Left colon (tissue), 2 donors: ENCODE measurements at regions not wholly inside any gene's neighbourhood (a gene's known extent, or its start where the extent isn't known, plus 50 kb on each side); places are given as distances from the start of the nearest gene placed in this dataset.
A peak's percentile ranks its signal among the peaks of the same experiment; 100 is the strongest.
"Not testable (repeated sequence)": the region's sequence is repeated elsewhere in the genome, so short reads cannot be mapped to it uniquely, and the experiment has no call there.

Source experiments
- ATAC-seq: fragments of 200-7000 bp; cut with Tn5 transposase; one replicate; pipeline ENCODE4 v1.9.1; 2020; ENCODE audit warnings: mild to moderate bottlenecking, moderate library complexity
- DNase-seq, 2 donors: peaks; one replicate each; pipeline ENCODE4 v3.0.0-alpha.2; 2020
- intact Hi-C, 2 donors: fragments of 100-400 bp; cut with DNase I in 1 of 2; cut with micrococcal nuclease in 1 of 2; formaldehyde crosslinking; loops; one replicate each; pipeline versions ENCODE4 v1.11.2 to v1.14.0; 2022; cut with DNase I, micrococcal nuclease
- donor health status: DM: no; HTN: no; CAD: no.
- donor health status: DM: yes; HTN: yes; CAD: no.

GRCh38 chr10:20535897-20536881, 360.9 kb downstream of the NEBL start:
- intact Hi-C loops = no loop called here
- ATAC-seq = no peak
- DNase-seq = no peak

- intact Hi-C loops = not testable (repeated sequence)
- ATAC-seq = peak; percentile 57
- DNase-seq = peak; percentile 81 to 86
Observed at GRCh38 chr10:20531241-20531883, 365.7 kb downstream of the NEBL start.

- no peak for ATAC-seq
- intact Hi-C loops = no loop called here
- DNase-seq = no peak
Observed at GRCh38 chr10:20521186-20521585, 375.9 kb downstream of the NEBL start.

- ATAC-seq (no peak), DNase-seq (no peak)
- intact Hi-C loops = no loop called here
Observed at GRCh38 chr10:20515654-20516053, 381.5 kb downstream of the NEBL start.

GRCh38 chr10:20512631-20513030, 384.5 kb downstream of the NEBL start:
- no peak for DNase-seq
- intact Hi-C loops = no loop called here
- no peak for ATAC-seq

GRCh38 chr10:20508921-20509320, 388.2 kb downstream of the NEBL start:
- intact Hi-C loops = no loop called here
- no peak for DNase-seq
- peak; percentile 73 for ATAC-seq

GRCh38 chr10:20502903-20503585, 394.1 kb downstream of the NEBL start:
- ATAC-seq (peak; percentile 98), DNase-seq (peak; percentile 10 to 26)
- intact Hi-C loops = no loop called here

GRCh38 chr10:20494474-20494873, 402.6 kb downstream of the NEBL start:
- intact Hi-C loops = no loop called here
- no peak for ATAC-seq
- DNase-seq = no peak

GRCh38 chr10:20492447-20492846, 404.7 kb downstream of the NEBL start:
- no peak for ATAC-seq
- intact Hi-C loops = no loop called here
- no peak for DNase-seq

- intact Hi-C loops = no loop called here
- ATAC-seq (no peak), DNase-seq (no peak)
Observed at GRCh38 chr10:20489961-20490360, 407.1 kb downstream of the NEBL start.

- intact Hi-C loops = no loop called here
- DNase-seq = no peak
- ATAC-seq = no peak
Observed at GRCh38 chr10:20486791-20487190, 410.3 kb downstream of the NEBL start.

- DNase-seq = no peak
- ATAC-seq = no peak
- intact Hi-C loops = no loop called here
Observed at GRCh38 chr10:20485554-20485953, 411.6 kb downstream of the NEBL start.

GRCh38 chr10:20481054-20481453, 416.1 kb downstream of the NEBL start:
- no peak for ATAC-seq
- intact Hi-C loops = no loop called here

GRCh38 chr10:20480575-20480974, 416.5 kb downstream of the NEBL start:
- intact Hi-C loops, ATAC-seq: not testable (repeated sequence)

More at GRCh38 chr10:20481054-20481453, 416.1 kb downstream of the NEBL start:
- no peak for DNase-seq

GRCh38 chr10:20474064-20474463, 423.0 kb downstream of the NEBL start:
- DNase-seq = no peak
- intact Hi-C loops = no loop called here
- ATAC-seq = no peak

More at GRCh38 chr10:20480575-20480974, 416.5 kb downstream of the NEBL start:
- DNase-seq = not testable (repeated sequence)

- intact Hi-C loops = no loop called here
- DNase-seq (no peak), ATAC-seq (no peak)
Observed at GRCh38 chr10:20473023-20473760, 423.9 kb downstream of the NEBL start.

GRCh38 chr10:20466731-20467130, 430.4 kb downstream of the NEBL start:
- intact Hi-C loops = no loop called here
- DNase-seq = no peak
- no peak for ATAC-seq

GRCh38 chr10:20457649-20458048, 439.5 kb downstream of the NEBL start:
- DNase-seq (no peak), ATAC-seq (no peak)
- intact Hi-C loops = no loop called here

GRCh38 chr10:20455774-20456173, 441.3 kb downstream of the NEBL start:
- no peak for ATAC-seq
- intact Hi-C loops = no loop called here
- DNase-seq = no peak
